ENCODE measurements at regions not wholly inside any gene's neighbourhood (a gene's known extent, or its start where the extent isn't known, plus 50 kb on each side); places are given as distances from the start of the nearest gene placed in this dataset.
A peak's percentile ranks its signal among the peaks of the same experiment; 100 is the strongest.

GRCh38 chr10:106179430-106179829 lies 985.1 kb downstream of the SORCS1 start:
- no peak for DNase-seq (ENCODE audit: low read depth)
- no peak overlapping the region for H3K4me3 ChIP-seq (replicated peaks; ENCODE audit: low read depth, low read length)
- TF ChIP-seq, protein P1, sequence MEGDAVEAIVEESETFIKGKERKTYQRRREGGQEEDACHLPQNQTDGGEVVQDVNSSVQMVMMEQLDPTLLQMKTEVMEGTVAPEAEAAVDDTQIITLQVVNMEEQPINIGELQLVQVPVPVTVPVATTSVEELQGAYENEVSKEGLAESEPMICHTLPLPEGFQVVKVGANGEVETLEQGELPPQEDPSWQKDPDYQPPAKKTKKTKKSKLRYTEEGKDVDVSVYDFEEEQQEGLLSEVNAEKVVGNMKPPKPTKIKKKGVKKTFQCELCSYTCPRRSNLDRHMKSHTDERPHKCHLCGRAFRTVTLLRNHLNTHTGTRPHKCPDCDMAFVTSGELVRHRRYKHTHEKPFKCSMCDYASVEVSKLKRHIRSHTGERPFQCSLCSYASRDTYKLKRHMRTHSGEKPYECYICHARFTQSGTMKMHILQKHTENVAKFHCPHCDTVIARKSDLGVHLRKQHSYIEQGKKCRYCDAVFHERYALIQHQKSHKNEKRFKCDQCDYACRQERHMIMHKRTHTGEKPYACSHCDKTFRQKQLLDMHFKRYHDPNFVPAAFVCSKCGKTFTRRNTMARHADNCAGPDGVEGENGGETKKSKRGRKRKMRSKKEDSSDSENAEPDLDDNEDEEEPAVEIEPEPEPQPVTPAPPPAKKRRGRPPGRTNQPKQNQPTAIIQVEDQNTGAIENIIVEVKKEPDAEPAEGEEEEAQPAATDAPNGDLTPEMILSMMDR (IDR thresholded peaks at IDR 0.05; ENCODE audit: low read length, missing control alignments), result no peak

GRCh38 chr10:106175760-106176377 lies 988.6 kb downstream of the SORCS1 start:
- TF ChIP-seq, protein P1 (IDR thresholded peaks at IDR 0.05; ENCODE audit: low read length, missing control alignments), result peak; percentile 68

DNA sequence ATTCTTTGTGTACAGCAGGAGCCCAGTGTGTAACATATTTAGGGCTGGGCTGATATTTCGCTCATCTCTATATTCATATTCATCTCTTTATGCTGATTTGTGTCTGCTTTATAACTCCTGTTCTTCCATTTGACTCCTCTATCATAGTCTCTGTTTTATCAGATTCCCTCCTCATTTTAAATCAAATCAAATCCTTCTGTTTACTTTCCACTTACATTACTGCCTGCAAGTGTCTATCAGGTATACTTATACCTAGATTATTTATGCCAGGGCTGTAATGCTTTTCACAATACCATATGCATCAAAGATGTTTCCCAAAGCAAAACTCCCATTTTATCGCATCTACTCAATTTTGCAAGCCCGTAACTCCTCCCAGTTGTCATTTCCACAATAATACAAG lies 990.7 kb downstream of the SORCS1 start:
- no peak for DNase-seq (ENCODE audit: low read depth)
- TF ChIP-seq, protein P1 (IDR thresholded peaks at IDR 0.05; ENCODE audit: low read length, missing control alignments), result no peak

More at GRCh38 chr10:106175760-106176377, 988.6 kb downstream of the SORCS1 start:
- no peak overlapping the region for H3K4me3 ChIP-seq (replicated peaks; ENCODE audit: low read depth, low read length)
- DNase-seq (ENCODE audit: low read depth), result peak; percentile 65

DNA sequence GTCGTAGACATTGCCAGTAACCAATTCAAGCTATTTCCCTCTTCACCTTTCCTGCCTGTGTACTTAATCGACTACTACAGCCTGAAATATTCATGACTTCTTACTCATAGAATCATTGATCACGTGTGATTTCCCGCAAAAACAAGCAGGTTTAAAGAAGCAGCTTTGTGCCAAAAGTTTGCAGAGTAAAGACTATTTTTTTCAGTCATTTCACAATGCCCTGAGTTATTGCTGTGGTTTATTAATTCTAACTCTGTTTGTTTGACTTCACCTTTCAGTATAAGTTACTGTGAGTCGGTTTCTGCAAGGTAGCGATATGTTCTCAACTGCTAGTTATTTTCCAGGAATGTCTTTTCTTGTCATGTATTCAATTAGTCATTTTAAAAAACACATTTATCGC lies 995.3 kb downstream of the SORCS1 start:
- H3K4me3 ChIP-seq (replicated peaks; ENCODE audit: low read depth, low read length), result no peak overlapping the region
- TF ChIP-seq, protein P1 (IDR thresholded peaks at IDR 0.05; ENCODE audit: low read length, missing control alignments), result no peak
- DNase-seq (ENCODE audit: low read depth), result no peak

More for the DNA sequence above, 990.7 kb downstream of the SORCS1 start:
- H3K4me3 ChIP-seq (replicated peaks; ENCODE audit: low read depth, low read length), result no peak overlapping the region

DNA sequence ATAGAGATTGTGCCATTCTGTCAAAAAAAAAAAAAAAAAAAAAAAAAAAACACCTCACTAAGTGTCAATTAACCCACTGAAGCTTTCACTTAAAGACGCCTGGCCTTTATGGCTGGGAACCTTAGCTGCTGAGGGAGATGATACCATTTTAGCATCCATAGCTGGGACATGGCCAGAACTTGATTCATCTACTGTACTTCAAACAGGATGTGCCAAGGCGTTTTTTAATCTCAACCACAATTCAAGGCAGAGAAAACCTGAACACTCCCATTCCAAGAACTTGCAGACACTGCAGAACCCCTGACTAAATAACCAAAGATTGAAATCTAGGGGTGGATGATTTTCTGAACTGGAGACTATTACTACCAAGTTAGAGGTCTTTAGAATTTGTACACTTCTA lies 996.6 kb downstream of the SORCS1 start:
- H3K4me3 ChIP-seq (replicated peaks; ENCODE audit: low read depth, low read length), result no peak overlapping the region
- TF ChIP-seq, protein P1 (IDR thresholded peaks at IDR 0.05; ENCODE audit: low read length, missing control alignments), result no peak
- DNase-seq (ENCODE audit: low read depth), result peak; percentile 11

- H3K4me3 ChIP-seq (replicated peaks; ENCODE audit: low read depth, low read length), result no peak overlapping the region
- no peak for DNase-seq (ENCODE audit: low read depth)
- TF ChIP-seq, protein P1 (IDR thresholded peaks at IDR 0.05; ENCODE audit: low read length, missing control alignments), result no peak
These were observed 1006.3 kb downstream of the SORCS1 start for GRCh38 chr10:106158241-106158640.

DNA sequence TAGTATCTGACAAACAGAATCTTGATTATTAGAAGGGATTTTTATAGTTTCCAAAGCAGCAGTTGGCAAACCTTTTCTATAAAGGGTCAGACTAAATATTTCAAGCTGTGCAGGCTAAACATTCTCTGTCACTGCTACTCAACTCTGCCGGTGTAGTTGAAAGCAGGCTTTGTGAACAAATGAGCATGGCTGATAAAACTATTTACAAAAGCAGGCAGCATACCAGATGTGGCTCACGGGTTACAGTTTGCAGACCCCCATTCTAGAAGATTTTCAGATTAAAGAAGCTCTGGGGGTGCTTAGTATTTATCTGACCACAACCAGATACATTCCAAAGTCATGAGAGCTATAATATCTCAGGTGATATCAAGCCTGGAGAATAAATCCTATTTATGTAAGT lies 1017.5 kb downstream of the SORCS1 start:
- no peak overlapping the region for H3K4me3 ChIP-seq (replicated peaks; ENCODE audit: low read depth, low read length)
- TF ChIP-seq, protein P1 (IDR thresholded peaks at IDR 0.05; ENCODE audit: low read length, missing control alignments), result no peak
- DNase-seq (ENCODE audit: low read depth), result no peak
